PC-9 (cell line): ENCODE measurements at regions not wholly inside any gene's neighbourhood (a gene's known extent, or its start where the extent isn't known, plus 50 kb on each side); places are given as distances from the start of the nearest gene placed in this dataset.
"Not testable (repeated sequence)": the region's sequence is repeated elsewhere in the genome, so short reads cannot be mapped to it uniquely, and the experiment has no call there.

Experiments used
- BruUV-seq: library from RNA; stranded (reverse); fragments of 400-500 nt; replicated peaks from 2 replicates; lab custom pipeline; 2021; lab: Mats Ljungman, UMichigan
- CTCF ChIA-PET: fragments of 300-600 bp; sonication (Branson Sonifier 250); formaldehyde crosslinking; loops from one replicate; lab custom pipeline; 2022; ENCODE audit warnings: antibody characterized with exemption; lab: Charles Lee
- POLR2A ChIA-PET: fragments of 300-600 bp; sonication (Branson Sonifier 250); formaldehyde crosslinking; loops from one replicate; lab custom pipeline; 2022; ENCODE audit warnings: antibody characterized with exemption; ENCODE audit not compliant: unreplicated experiment; lab: Charles Lee
- DNase-seq, 2 experiments: peaks; one replicate each; pipeline versions ENCODE4 v3.0.0 to v3.0.0-alpha.2; 2015 to 2022; ENCODE audit warnings: mixed read lengths in 1 of 2
- H2AFZ ChIP-seq: fragments of 200-600 bp; sonication (generic); 2 replicates; pipeline ENCODE4 v1.8.1; 2017; ENCODE audit warnings: antibody characterized with exemption
- H3F3A ChIP-seq: fragments of 200-600 bp; sonication (generic); 2 replicates; pipeline ENCODE4 v1.8.1; 2017; ENCODE audit warnings: antibody characterized with exemption, mild to moderate bottlenecking, low read depth; ENCODE audit not compliant: insufficient read depth
- H3K27ac ChIP-seq: fragments of 200-600 bp; sonication (generic); 2 replicates; pipeline ENCODE4 v1.6.1; 2016; ENCODE audit warnings: mixed run types
- H3K27me3 ChIP-seq: fragments of 200-600 bp; sonication (generic); 2 replicates; pipeline ENCODE4 v1.6.1; 2016; ENCODE audit warnings: low read depth, mixed run types; ENCODE audit not compliant: insufficient read depth
- H3K36me3 ChIP-seq: fragments of 200-600 bp; sonication (generic); 2 replicates; pipeline ENCODE4 v1.6.1; 2016; ENCODE audit warnings: low read depth, mixed run types
- H3K4me1 ChIP-seq: fragments of 200-600 bp; sonication (generic); replicated peaks from 2 replicates; pipeline ENCODE4 v1.6.1; 2016; ENCODE audit warnings: mixed run types; ENCODE audit not compliant: insufficient read depth
- H3K4me2 ChIP-seq: fragments of 200-600 bp; sonication (generic); 2 replicates; pipeline ENCODE4 v1.6.1; 2017; ENCODE audit warnings: mixed run types
- H3K4me3 ChIP-seq: fragments of 200-600 bp; sonication (generic); 2 replicates; pipeline ENCODE4 v1.6.1; 2016; ENCODE audit warnings: mixed run types
- H3K79me2 ChIP-seq: fragments of 200-600 bp; sonication (generic); 2 replicates; pipeline ENCODE4 v1.6.1; 2017; ENCODE audit warnings: low read depth, mixed run types
- H3K9me2 ChIP-seq: fragments of 200-600 bp; sonication (generic); 2 replicates; pipeline ENCODE4 v1.8.1; 2017; ENCODE audit warnings: mild to moderate bottlenecking; ENCODE audit not compliant: insufficient read depth
- H3K9me3 ChIP-seq: fragments of 200-600 bp; sonication (generic); 2 replicates; pipeline ENCODE4 v1.8.1; 2016; ENCODE audit warnings: low read depth; ENCODE audit not compliant: insufficient read depth
- H4K20me1 ChIP-seq: fragments of 200-600 bp; sonication (generic); 2 replicates; pipeline ENCODE4 v1.8.1; 2017; ENCODE audit not compliant: insufficient read depth
- intact Hi-C: fragments of 100-400 bp; cut with micrococcal nuclease; formaldehyde crosslinking; loops from one replicate; pipeline ENCODE4 v1.10.0; 2022; ENCODE audit not compliant: unreplicated experiment
- TF ChIP-seq, protein P1 (sequence below): fragments of 200-600 bp; sonication (generic); conservative IDR thresholded peaks from 2 replicates; pipeline ENCODE4 v1.6.1; 2017; ENCODE audit warnings: mixed run types, antibody characterized with exemption, mild to moderate bottlenecking, moderate library complexity

- H3K36me3 ChIP-seq, H3F3A ChIP-seq, H3K79me2 ChIP-seq, H4K20me1 ChIP-seq, BruUV-seq, CTCF ChIA-PET, POLR2A ChIA-PET, H2AFZ ChIP-seq, H3K9me2 ChIP-seq, DNase-seq, H3K27ac ChIP-seq, H3K4me1 ChIP-seq, H3K4me2 ChIP-seq, H3K27me3 ChIP-seq, H3K9me3 ChIP-seq, H3K4me3 ChIP-seq, intact Hi-C loops: not testable (repeated sequence)
Observed at GRCh38 chr5:71343994-71344393, 111.5 kb upstream of the BDP1 start.

- H3K4me3 ChIP-seq, H3K4me1 ChIP-seq, H3K79me2 ChIP-seq, H3K27ac ChIP-seq, H3K9me2 ChIP-seq, BruUV-seq, H3F3A ChIP-seq, DNase-seq, POLR2A ChIA-PET, H4K20me1 ChIP-seq, H2AFZ ChIP-seq, H3K4me2 ChIP-seq, H3K27me3 ChIP-seq, CTCF ChIA-PET, H3K9me3 ChIP-seq, intact Hi-C loops, H3K36me3 ChIP-seq: not testable (repeated sequence)
Observed at GRCh38 chr5:71372601-71373000, 82.8 kb upstream of the BDP1 start.

DNA sequence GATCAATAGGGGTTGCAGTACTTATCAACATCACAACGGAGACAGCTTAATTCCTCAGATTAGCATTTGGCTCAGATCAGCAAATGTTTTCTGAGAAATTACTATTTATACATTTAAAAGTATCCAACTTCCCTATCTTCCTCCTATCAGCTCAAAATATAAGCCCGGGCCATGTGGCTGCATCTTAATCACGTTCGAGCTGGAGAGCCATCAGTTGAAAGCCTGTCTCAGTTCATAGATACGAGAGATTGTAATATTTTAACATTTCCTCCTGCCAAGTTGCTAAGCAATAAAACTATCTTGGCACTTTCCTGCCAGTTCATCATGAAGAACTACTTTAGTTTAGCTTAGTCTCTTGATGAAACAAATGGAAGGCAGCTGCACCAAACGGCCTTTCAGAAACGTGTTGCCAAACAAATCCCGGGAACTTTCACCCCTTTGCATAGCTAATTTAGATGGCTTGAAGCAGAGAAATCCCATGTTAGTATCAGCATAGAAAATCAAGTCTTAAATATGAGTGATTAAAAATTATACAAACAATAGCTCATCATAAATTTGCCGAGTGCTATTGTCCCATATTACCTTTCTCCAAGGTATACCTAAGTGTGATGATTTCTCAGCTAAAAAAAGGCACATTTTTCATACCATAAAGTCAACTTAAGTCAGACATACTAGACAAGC is 82.3 kb upstream of the BDP1 start:
- H3K9me2 ChIP-seq, H3K9me3 ChIP-seq, H3F3A ChIP-seq, H2AFZ ChIP-seq, intact Hi-C loops, BruUV-seq, H3K27me3 ChIP-seq, H3K4me3 ChIP-seq, H3K36me3 ChIP-seq, H4K20me1 ChIP-seq, CTCF ChIA-PET, DNase-seq, H3K4me1 ChIP-seq, POLR2A ChIA-PET, H3K79me2 ChIP-seq, H3K27ac ChIP-seq, H3K4me2 ChIP-seq: not testable (repeated sequence)

GRCh38 chr5:71384204-71384603 is 71.2 kb upstream of the BDP1 start:
- intact Hi-C loops, BruUV-seq, POLR2A ChIA-PET, H3K27ac ChIP-seq, CTCF ChIA-PET, H3F3A ChIP-seq, DNase-seq, H3K79me2 ChIP-seq, H4K20me1 ChIP-seq, H3K36me3 ChIP-seq, H3K9me3 ChIP-seq, H3K4me2 ChIP-seq, H3K4me3 ChIP-seq, H3K27me3 ChIP-seq, H2AFZ ChIP-seq, H3K4me1 ChIP-seq, H3K9me2 ChIP-seq: not testable (repeated sequence)

DNA sequence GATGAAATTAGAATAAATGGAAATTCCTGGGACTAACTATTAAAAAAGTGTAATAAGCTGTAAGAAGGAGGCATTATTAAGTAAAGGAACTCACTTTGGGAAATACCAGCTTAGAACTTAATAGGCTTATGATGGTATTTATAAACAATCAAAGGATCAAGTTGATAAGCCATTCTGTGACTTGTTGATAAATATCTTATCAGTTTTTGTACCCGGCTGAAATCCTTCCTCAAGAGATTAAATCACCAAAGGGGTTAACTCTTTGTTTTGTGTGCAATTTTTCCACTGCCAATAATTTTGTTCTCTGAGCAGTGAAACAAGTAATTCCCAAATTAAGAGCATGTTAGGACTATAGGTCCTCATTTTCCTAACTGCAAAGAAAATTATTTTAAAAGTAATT is 70.7 kb upstream of the BDP1 start:
- TF ChIP-seq, protein P1, sequence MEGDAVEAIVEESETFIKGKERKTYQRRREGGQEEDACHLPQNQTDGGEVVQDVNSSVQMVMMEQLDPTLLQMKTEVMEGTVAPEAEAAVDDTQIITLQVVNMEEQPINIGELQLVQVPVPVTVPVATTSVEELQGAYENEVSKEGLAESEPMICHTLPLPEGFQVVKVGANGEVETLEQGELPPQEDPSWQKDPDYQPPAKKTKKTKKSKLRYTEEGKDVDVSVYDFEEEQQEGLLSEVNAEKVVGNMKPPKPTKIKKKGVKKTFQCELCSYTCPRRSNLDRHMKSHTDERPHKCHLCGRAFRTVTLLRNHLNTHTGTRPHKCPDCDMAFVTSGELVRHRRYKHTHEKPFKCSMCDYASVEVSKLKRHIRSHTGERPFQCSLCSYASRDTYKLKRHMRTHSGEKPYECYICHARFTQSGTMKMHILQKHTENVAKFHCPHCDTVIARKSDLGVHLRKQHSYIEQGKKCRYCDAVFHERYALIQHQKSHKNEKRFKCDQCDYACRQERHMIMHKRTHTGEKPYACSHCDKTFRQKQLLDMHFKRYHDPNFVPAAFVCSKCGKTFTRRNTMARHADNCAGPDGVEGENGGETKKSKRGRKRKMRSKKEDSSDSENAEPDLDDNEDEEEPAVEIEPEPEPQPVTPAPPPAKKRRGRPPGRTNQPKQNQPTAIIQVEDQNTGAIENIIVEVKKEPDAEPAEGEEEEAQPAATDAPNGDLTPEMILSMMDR, result no peak
- no TSS peak for BruUV-seq

DNA sequence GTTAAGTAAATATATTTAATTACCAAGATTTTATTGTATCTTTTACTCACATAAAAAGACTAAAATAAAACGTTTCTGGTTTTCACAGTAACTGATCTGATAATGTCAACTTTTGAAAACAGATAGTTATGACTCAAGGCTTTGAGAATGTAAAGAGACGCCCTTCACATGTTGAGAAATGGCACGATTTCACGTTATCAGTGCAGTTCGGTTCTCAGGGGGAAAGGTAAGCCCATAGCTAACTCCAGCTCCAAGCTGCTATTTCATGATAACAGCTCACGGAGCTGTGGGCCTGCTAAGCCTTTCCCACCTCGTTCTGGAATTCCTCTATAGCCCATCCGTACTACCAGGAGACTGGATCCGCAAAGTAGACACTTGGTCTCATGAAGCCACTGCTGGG is 70.2 kb upstream of the BDP1 start:
- H4K20me1 ChIP-seq, H3K27ac ChIP-seq, H3K9me2 ChIP-seq, CTCF ChIA-PET, DNase-seq, POLR2A ChIA-PET, H2AFZ ChIP-seq, H3K79me2 ChIP-seq, H3K4me1 ChIP-seq, H3K4me2 ChIP-seq, H3K9me3 ChIP-seq, intact Hi-C loops, BruUV-seq, H3K27me3 ChIP-seq, H3F3A ChIP-seq, H3K4me3 ChIP-seq, H3K36me3 ChIP-seq: not testable (repeated sequence)

More for the DNA sequence above, 70.7 kb upstream of the BDP1 start:
- Histone ChIP-seq H4K20me1 (no peaks in the 10 kb centered on the region), H3K4me2 (no peak overlapping the region), H3K27ac (no peak overlapping the region), H3K4me1 (no peaks in the 10 kb centered on the region), H3K4me3 (no peak overlapping the region), H2AFZ (no peak overlapping the region), H3K27me3 (no peaks in the 10 kb centered on the region), H3K9me3 (no peaks in the 10 kb centered on the region), H3K79me2 (no peaks in the 10 kb centered on the region), H3K9me2 (no peaks in the 10 kb centered on the region), H3K36me3 (no peaks in the 10 kb centered on the region), H3F3A (no peaks in the 10 kb centered on the region)
- DNase-seq, result no peak
- intact Hi-C loops, result no loop called here
- ChIA-PET CTCF (no interaction called here), POLR2A (no interaction called here)

GRCh38 chr5:71388184-71388583 is 67.3 kb upstream of the BDP1 start:
- H3K4me3 ChIP-seq, H3K36me3 ChIP-seq, H4K20me1 ChIP-seq, BruUV-seq, CTCF ChIA-PET, H3K4me2 ChIP-seq, POLR2A ChIA-PET, H3K9me2 ChIP-seq, H3F3A ChIP-seq, H3K79me2 ChIP-seq, H3K27me3 ChIP-seq, H2AFZ ChIP-seq, H3K9me3 ChIP-seq, H3K27ac ChIP-seq, DNase-seq, intact Hi-C loops, H3K4me1 ChIP-seq: not testable (repeated sequence)
